HEK293 (cell line): ENCODE measurements at regions not wholly inside any gene's neighbourhood (a gene's known extent, or its start where the extent isn't known, plus 50 kb on each side); places are given as distances from the start of the nearest gene placed in this dataset.

ENCODE experiments used
- CTCF ChIA-PET: fragments of 350-600 bp; formaldehyde crosslinking; extraction: SDS; loops from one replicate; lab custom pipeline; 2021; ENCODE audit warnings: antibody characterized with exemption; lab: Yijun Ruan, JAX
- POLR2A ChIA-PET: fragments of 300-600 bp; formaldehyde crosslinking; extraction: SDS; loops from one replicate; lab custom pipeline; 2020; ENCODE audit warnings: antibody characterized with exemption, inconsistent platforms; lab: Yijun Ruan, JAX
- H3K27ac ChIP-seq: fragments of 200-500 bp; sonication (Bioruptor generic); 2 replicates; pipeline ENCODE4 v1.5.1; 2014; ENCODE audit warnings: low read depth, low read length, control low read depth, inconsistent platforms; ENCODE audit errors: extremely low read depth
- H3K36me3 ChIP-seq, 2 experiments: fragments of 200-500 bp in 1 of 2; sonication (Bioruptor generic) in 1 of 2; 1 replicate in 1 of 2; 2 replicates in 1 of 2; pipeline ENCODE4 v1.5.1; 2014 to 2017; ENCODE audit warnings: inconsistent platforms in 2 of 2, low read length in 2 of 2; ENCODE audit not compliant: control insufficient read depth in 2 of 2, insufficient read depth in 1 of 2
- H3K4me1 ChIP-seq: fragments of 200-500 bp; sonication (Bioruptor generic); 2 replicates; pipeline ENCODE4 v1.5.1; 2014; ENCODE audit warnings: mild to moderate bottlenecking, low read length, inconsistent platforms; ENCODE audit not compliant: control insufficient read depth, insufficient read depth
- H3K4me3 ChIP-seq: 2 replicates; pipeline ENCODE4 v1.5.1; 2011; ENCODE audit warnings: low read depth, mild to moderate bottlenecking, control low read depth, low read length, moderate library complexity
- H3K9me3 ChIP-seq: fragments of 200-500 bp; sonication (Bioruptor generic); 2 replicates; pipeline ENCODE4 v1.5.1; 2014; ENCODE audit warnings: low read depth, low read length, inconsistent platforms; ENCODE audit not compliant: control insufficient read depth, insufficient read depth
- BCL11A ChIP-seq: fragments of 450-650 bp; formaldehyde crosslinking; IDR thresholded peaks from 2 replicates; pipeline ENCODE4 v1.5.1; 2016; ENCODE audit warnings: low read depth, missing biosample characterization, missing genetic modification characterization
- KLF16 ChIP-seq: fragments of 450-650 bp; formaldehyde crosslinking; IDR thresholded peaks from 2 replicates; pipeline ENCODE4 v1.5.1; 2017; ENCODE audit warnings: missing biosample characterization, missing genetic modification characterization
- PRDM10 ChIP-seq: fragments of 450-650 bp; formaldehyde crosslinking; IDR thresholded peaks from 2 replicates; pipeline ENCODE4 v1.5.1; 2016; ENCODE audit warnings: missing biosample characterization, missing genetic modification characterization
- YY2 ChIP-seq: fragments of 450-650 bp; formaldehyde crosslinking; IDR thresholded peaks from 2 replicates; pipeline ENCODE4 v1.5.1; 2016; ENCODE audit warnings: missing biosample characterization, missing genetic modification characterization
- ZFP37 ChIP-seq: fragments of 450-650 bp; formaldehyde crosslinking; IDR thresholded peaks from 2 replicates; pipeline ENCODE4 v1.5.1; 2016; ENCODE audit warnings: missing biosample characterization, missing genetic modification characterization
- ZNF114 ChIP-seq: fragments of 450-650 bp; formaldehyde crosslinking; IDR thresholded peaks from 2 replicates; pipeline ENCODE4 v1.5.0; 2017; ENCODE audit warnings: missing biosample characterization, missing genetic modification characterization
- ZNF157 ChIP-seq: fragments of 450-650 bp; formaldehyde crosslinking; IDR thresholded peaks from 2 replicates; pipeline ENCODE4 v1.5.1; 2016; ENCODE audit warnings: missing biosample characterization, missing genetic modification characterization
- ZNF169 ChIP-seq: fragments of 450-650 bp; formaldehyde crosslinking; IDR thresholded peaks from 2 replicates; pipeline ENCODE4 v1.5.1; 2016; ENCODE audit warnings: missing biosample characterization, missing genetic modification characterization
- ZNF184 ChIP-seq: fragments of 450-650 bp; IDR thresholded peaks from 2 replicates; pipeline ENCODE4 v1.5.1; 2018; ENCODE audit warnings: missing biosample characterization, mild to moderate bottlenecking, missing genetic modification characterization
- ZNF214 ChIP-seq: fragments of 450-650 bp; formaldehyde crosslinking; IDR thresholded peaks from 2 replicates; pipeline ENCODE4 v1.5.1; 2017; ENCODE audit warnings: missing biosample characterization, mild to moderate bottlenecking, missing genetic modification characterization, borderline replicate concordance
- ZNF362 ChIP-seq: fragments of 450-650 bp; formaldehyde crosslinking; IDR thresholded peaks from 2 replicates; pipeline ENCODE4 v1.5.1; 2016; ENCODE audit warnings: missing biosample characterization, missing genetic modification characterization
- ZNF585B ChIP-seq: fragments of 450-650 bp; formaldehyde crosslinking; IDR thresholded peaks from 2 replicates; pipeline ENCODE4 v1.5.1; 2016; ENCODE audit warnings: missing biosample characterization, missing genetic modification characterization
- ZNF645 ChIP-seq: fragments of 450-650 bp; formaldehyde crosslinking; IDR thresholded peaks from 2 replicates; pipeline ENCODE4; 2016; ENCODE audit warnings: missing biosample characterization, missing genetic modification characterization
- ZNF747 ChIP-seq: fragments of 450-650 bp; formaldehyde crosslinking; IDR thresholded peaks from 2 replicates; pipeline ENCODE4 v1.5.1; 2016; ENCODE audit warnings: missing biosample characterization, missing genetic modification characterization
- ZNF76 ChIP-seq: fragments of 450-650 bp; formaldehyde crosslinking; IDR thresholded peaks from 2 replicates; pipeline ENCODE4; 2016; ENCODE audit warnings: low read depth, missing biosample characterization, missing genetic modification characterization, borderline replicate concordance
- ZNF792 ChIP-seq: fragments of 450-650 bp; formaldehyde crosslinking; IDR thresholded peaks from 2 replicates; pipeline ENCODE4 v1.5.1; 2016; ENCODE audit warnings: missing biosample characterization, missing genetic modification characterization
- ZSCAN5A ChIP-seq: fragments of 450-650 bp; formaldehyde crosslinking; IDR thresholded peaks from 2 replicates; pipeline ENCODE4 v1.5.1; 2016; ENCODE audit warnings: missing biosample characterization, missing genetic modification characterization
- ZXDB ChIP-seq: fragments of 450-650 bp; formaldehyde crosslinking; IDR thresholded peaks from 2 replicates; pipeline ENCODE4 v1.5.1; 2016; ENCODE audit warnings: missing biosample characterization, missing genetic modification characterization
- TF ChIP-seq, protein P1 (sequence below): fragments of 450-650 bp; formaldehyde crosslinking; IDR thresholded peaks from 2 replicates; pipeline ENCODE4 v1.5.1; 2016; ENCODE audit warnings: missing biosample characterization, missing genetic modification characterization
- TF ChIP-seq, protein P2 (sequence below): fragments of 450-650 bp; formaldehyde crosslinking; conservative IDR thresholded peaks from 2 replicates; pipeline ENCODE4 v1.5.1; 2016; ENCODE audit warnings: low read depth, missing biosample characterization, missing genetic modification characterization

- CTCF ChIA-PET: interaction anchor here (0.6 to 0.7 kb wide), 2 partner anchors 358 to 676 kb away, joined by 4 read pairs; no protein-coding TSS in a partner anchor
- no peaks in the 10 kb centered on the region for H3K36me3 ChIP-seq
- TF ChIP-seq ZNF747 (no peak), ZFP37 (tag by site-specific recombination) (no peak), ZNF184 (no peak), ZNF645 (no peak), YY2 (tag by site-specific recombination) (no peak), ZNF362 (tag by site-specific recombination) (no peak), ZNF114 (no peak), ZNF792 (tag by site-specific recombination) (no peak), ZXDB (tag by site-specific recombination) (no peak), ZNF214 (tag by site-specific recombination) (no peak)
- TF ChIP-seq, protein P1, sequence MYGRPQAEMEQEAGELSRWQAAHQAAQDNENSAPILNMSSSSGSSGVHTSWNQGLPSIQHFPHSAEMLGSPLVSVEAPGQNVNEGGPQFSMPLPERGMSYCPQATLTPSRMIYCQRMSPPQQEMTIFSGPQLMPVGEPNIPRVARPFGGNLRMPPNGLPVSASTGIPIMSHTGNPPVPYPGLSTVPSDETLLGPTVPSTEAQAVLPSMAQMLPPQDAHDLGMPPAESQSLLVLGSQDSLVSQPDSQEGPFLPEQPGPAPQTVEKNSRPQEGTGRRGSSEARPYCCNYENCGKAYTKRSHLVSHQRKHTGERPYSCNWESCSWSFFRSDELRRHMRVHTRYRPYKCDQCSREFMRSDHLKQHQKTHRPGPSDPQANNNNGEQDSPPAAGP (tag by site-specific recombination): no peak
- TF ChIP-seq, protein P2, sequence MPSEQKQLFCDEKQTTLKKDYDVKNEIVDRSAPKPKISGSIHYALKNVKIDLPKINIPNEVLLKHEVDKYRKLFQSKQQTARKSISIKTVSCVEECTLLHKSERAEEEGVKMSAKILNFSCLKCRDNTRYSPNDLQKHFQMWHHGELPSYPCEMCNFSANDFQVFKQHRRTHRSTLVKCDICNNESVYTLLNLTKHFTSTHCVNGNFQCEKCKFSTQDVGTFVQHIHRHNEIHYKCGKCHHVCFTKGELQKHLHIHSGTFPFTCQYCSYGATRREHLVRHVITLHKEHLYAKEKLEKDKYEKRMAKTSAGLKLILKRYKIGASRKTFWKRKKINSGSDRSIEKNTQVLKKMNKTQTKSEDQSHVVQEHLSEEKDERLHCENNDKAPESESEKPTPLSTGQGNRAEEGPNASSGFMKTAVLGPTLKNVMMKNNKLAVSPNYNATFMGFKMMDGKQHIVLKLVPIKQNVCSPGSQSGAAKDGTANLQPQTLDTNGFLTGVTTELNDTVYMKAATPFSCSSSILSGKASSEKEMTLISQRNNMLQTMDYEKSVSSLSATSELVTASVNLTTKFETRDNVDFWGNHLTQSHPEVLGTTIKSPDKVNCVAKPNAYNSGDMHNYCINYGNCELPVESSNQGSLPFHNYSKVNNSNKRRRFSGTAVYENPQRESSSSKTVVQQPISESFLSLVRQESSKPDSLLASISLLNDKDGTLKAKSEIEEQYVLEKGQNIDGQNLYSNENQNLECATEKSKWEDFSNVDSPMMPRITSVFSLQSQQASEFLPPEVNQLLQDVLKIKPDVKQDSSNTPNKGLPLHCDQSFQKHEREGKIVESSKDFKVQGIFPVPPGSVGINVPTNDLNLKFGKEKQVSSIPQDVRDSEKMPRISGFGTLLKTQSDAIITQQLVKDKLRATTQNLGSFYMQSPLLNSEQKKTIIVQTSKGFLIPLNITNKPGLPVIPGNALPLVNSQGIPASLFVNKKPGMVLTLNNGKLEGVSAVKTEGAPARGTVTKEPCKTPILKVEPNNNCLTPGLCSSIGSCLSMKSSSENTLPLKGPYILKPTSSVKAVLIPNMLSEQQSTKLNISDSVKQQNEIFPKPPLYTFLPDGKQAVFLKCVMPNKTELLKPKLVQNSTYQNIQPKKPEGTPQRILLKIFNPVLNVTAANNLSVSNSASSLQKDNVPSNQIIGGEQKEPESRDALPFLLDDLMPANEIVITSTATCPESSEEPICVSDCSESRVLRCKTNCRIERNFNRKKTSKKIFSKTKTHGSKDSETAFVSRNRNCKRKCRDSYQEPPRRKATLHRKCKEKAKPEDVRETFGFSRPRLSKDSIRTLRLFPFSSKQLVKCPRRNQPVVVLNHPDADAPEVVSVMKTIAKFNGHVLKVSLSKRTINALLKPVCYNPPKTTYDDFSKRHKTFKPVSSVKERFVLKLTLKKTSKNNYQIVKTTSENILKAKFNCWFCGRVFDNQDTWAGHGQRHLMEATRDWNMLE (tag by site-specific recombination): no peak
- no peaks in the 10 kb centered on the region for H3K4me1 ChIP-seq
- no peak overlapping the region for H3K4me3 ChIP-seq
- H3K27ac ChIP-seq: no peak overlapping the region
- H3K9me3 ChIP-seq: no peaks in the 10 kb centered on the region
- POLR2A ChIA-PET: no interaction called here
Measured at GRCh38 chr15:46265664-46266347, 631.0 kb downstream of the SQOR start.

DNA sequence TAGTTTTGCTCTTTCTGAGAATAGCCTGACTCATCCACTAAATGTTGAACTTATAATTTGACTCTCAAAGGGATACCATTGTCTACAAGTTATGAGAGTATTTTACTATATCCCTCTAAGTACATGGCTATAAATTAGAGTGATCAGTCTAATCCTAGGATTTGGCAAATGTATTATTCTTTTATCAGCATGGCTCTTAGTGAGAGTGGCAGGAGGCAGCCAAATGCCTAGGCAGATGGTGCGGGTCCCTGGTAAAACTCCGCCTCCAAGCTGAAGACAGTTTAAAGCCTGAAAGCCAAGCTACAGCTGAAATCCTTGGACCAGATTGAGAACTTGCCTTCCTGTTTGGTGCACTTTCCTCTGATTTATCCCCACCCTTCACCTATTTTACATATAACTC lies 631.8 kb downstream of the SQOR start:
- POLR2A ChIA-PET: no interaction called here
- Histone ChIP-seq H3K4me3 (no peak overlapping the region), H3K9me3 (no peaks in the 10 kb centered on the region), H3K4me1 (no peaks in the 10 kb centered on the region), H3K36me3 (no peaks in the 10 kb centered on the region), H3K27ac (no peak overlapping the region)
- CTCF ChIA-PET: no interaction called here
- TF ChIP-seq BCL11A (tag by site-specific recombination) (no peak), ZNF76 (tag by site-specific recombination) (no peak), ZNF585B (tag by site-specific recombination) (no peak), ZNF792 (tag by site-specific recombination) (no peak), ZNF169 (tag by site-specific recombination) (no peak), ZNF157 (tag by site-specific recombination) (no peak), PRDM10 (tag by site-specific recombination) (no peak), ZSCAN5A (tag by site-specific recombination) (no peak), KLF16 (tag by site-specific recombination) (no peak)
